PC-3 (cell line): ENCODE measurements at regions not wholly inside any gene's neighbourhood (a gene's known extent, or its start where the extent isn't known, plus 50 kb on each side); places are given as distances from the start of the nearest gene placed in this dataset.

Experiments used
- ATAC-seq: fragments of 200-7000 bp; cut with Tn5 transposase; 2 replicates; pipeline ENCODE4 v1.9.1; 2020; ENCODE audit warnings: mild to moderate bottlenecking, moderate library complexity
- BruUV-seq: library from RNA; stranded (reverse); fragments of 400-500 nt; replicated peaks from 2 replicates; lab custom pipeline; 2021; lab: Mats Ljungman, UMichigan
- CTCF ChIA-PET: fragments of 300-600 bp; sonication (Branson Sonifier 250); formaldehyde crosslinking; loops from one replicate; lab custom pipeline; 2022; ENCODE audit warnings: antibody characterized with exemption; lab: Charles Lee
- POLR2A ChIA-PET: fragments of 300-600 bp; sonication (Branson Sonifier 250); formaldehyde crosslinking; loops from one replicate; lab custom pipeline; 2022; ENCODE audit warnings: antibody characterized with exemption; ENCODE audit not compliant: unreplicated experiment; lab: Charles Lee
- DNase-seq: peaks from one replicate; pipeline ENCODE4 v3.0.0-alpha.2; 2015
- H2AFZ ChIP-seq: fragments of 300-600 bp; sonication (generic); 2 replicates; pipeline ENCODE4 v1.6.0; 2016; ENCODE audit warnings: antibody characterized with exemption, low read length
- H3F3A ChIP-seq: fragments of 300-600 bp; sonication (generic); one replicate; pipeline ENCODE4 v1.6.0; 2017; ENCODE audit warnings: antibody characterized with exemption, low read length, control low read depth, mild to moderate bottlenecking; ENCODE audit not compliant: unreplicated experiment
- H3K27ac ChIP-seq: fragments of 300-600 bp; sonication (generic); 2 replicates; pipeline ENCODE4 v1.5.1; 2016; ENCODE audit warnings: mild to moderate bottlenecking, low read length
- H3K27me3 ChIP-seq: fragments of 300-600 bp; sonication (generic); 2 replicates; pipeline ENCODE4 v1.6.1; 2016; ENCODE audit warnings: low read length, mixed read lengths
- H3K36me3 ChIP-seq: fragments of 300-600 bp; sonication (generic); 2 replicates; pipeline ENCODE4 v1.6.1; 2016; ENCODE audit warnings: low read depth, mixed run types, low read length, mixed read lengths
- H3K4me1 ChIP-seq: fragments of 300-600 bp; sonication (generic); 2 replicates; pipeline ENCODE4 v1.5.1; 2016; ENCODE audit warnings: low read length; ENCODE audit not compliant: insufficient read depth
- H3K4me2 ChIP-seq: fragments of 300-600 bp; sonication (generic); 2 replicates; pipeline ENCODE4 v1.6.0; 2016; ENCODE audit warnings: low read length
- H3K4me3 ChIP-seq: fragments of 300-600 bp; sonication (generic); 2 replicates; pipeline ENCODE4 v1.5.1; 2016; ENCODE audit warnings: mild to moderate bottlenecking, low read length, mixed read lengths
- H3K79me2 ChIP-seq: fragments of 300-600 bp; sonication (generic); 2 replicates; pipeline ENCODE4 v1.6.1; 2017; ENCODE audit warnings: low read length, mixed read lengths
- H3K9ac ChIP-seq: fragments of 300-600 bp; sonication (generic); 2 replicates; pipeline ENCODE4 v1.6.0; 2016; ENCODE audit warnings: mild to moderate bottlenecking, low read length
- H3K9me2 ChIP-seq: fragments of 300-600 bp; sonication (generic); replicated peaks from 2 replicates; pipeline ENCODE4 v1.6.1; 2016; ENCODE audit warnings: mixed run types, low read length, mixed read lengths
- H3K9me3 ChIP-seq: fragments of 300-600 bp; sonication (generic); 2 replicates; pipeline ENCODE4 v1.6.1; 2016; ENCODE audit warnings: low read length, mixed read lengths
- H4K20me1 ChIP-seq: fragments of 300-600 bp; sonication (generic); 2 replicates; pipeline ENCODE4 v1.6.1; 2016; ENCODE audit warnings: low read length, mixed read lengths
- EZH2 ChIP-seq: fragments of 300-600 bp; sonication (generic); IDR thresholded peaks from one replicate; pipeline ENCODE4 v1.6.1; 2017; ENCODE audit warnings: antibody characterized with exemption, mild to moderate bottlenecking, low read length; ENCODE audit not compliant: unreplicated experiment
- EZH2phosphoT487 ChIP-seq: fragments of 300-600 bp; sonication (generic); IDR thresholded peaks from 2 replicates; pipeline ENCODE4 v1.6.1; 2018; ENCODE audit warnings: mild to moderate bottlenecking, antibody characterized with exemption, low read length, borderline replicate concordance
- intact Hi-C: fragments of 100-400 bp; cut with micrococcal nuclease; formaldehyde crosslinking; loops from 2 replicates; pipeline ENCODE4 v1.9.0; 2023
- TF ChIP-seq, protein P1 (sequence below): fragments of 300-600 bp; sonication (generic); conservative IDR thresholded peaks from 2 replicates; pipeline ENCODE4 v1.5.1; 2017; ENCODE audit warnings: antibody characterized with exemption, low read depth, mild to moderate bottlenecking, low read length

DNA sequence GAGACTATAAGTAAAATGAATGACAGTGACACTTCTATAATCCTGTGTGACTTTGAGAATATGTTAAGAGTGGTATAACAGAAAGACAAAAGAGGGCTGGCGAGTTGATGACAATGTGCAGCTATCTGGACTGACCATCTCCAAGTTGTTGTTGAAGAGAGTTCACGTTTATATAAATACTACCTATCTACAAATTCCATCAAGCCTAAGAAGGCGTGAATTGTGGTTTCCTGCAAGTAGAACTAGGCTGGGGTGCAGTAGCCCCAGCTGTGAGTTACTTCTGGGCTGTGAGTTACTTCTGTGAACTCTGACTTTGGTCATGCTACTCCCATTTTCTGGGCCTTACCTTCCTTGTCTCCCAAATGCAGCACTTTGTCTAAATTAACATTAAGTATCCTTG is 561.0 kb downstream of the TBC1D4 start:
- Histone ChIP-seq H2AFZ (no peak overlapping the region), H3K27ac (no peak overlapping the region), H3K9ac (no peak overlapping the region), H3K9me3 (no peaks in the 10 kb centered on the region), H4K20me1 (no peaks in the 10 kb centered on the region), H3K79me2 (no peaks in the 10 kb centered on the region), H3F3A (no peaks in the 10 kb centered on the region), H3K4me2 (no peak overlapping the region), H3K27me3 (no peaks in the 10 kb centered on the region), H3K36me3 (no peaks in the 10 kb centered on the region), H3K4me3 (no peak overlapping the region), H3K4me1 (no peaks in the 10 kb centered on the region), H3K9me2 (no peaks in the 10 kb centered on the region)
- ChIA-PET POLR2A (no interaction called here), CTCF (no interaction called here)
- intact Hi-C loops, result no loop called here
- no TSS peak for BruUV-seq
- DNase-seq (no peak), ATAC-seq (no peak)
- TF ChIP-seq EZH2phosphoT487 (no peak), EZH2 (no peak)
- TF ChIP-seq, protein P1, sequence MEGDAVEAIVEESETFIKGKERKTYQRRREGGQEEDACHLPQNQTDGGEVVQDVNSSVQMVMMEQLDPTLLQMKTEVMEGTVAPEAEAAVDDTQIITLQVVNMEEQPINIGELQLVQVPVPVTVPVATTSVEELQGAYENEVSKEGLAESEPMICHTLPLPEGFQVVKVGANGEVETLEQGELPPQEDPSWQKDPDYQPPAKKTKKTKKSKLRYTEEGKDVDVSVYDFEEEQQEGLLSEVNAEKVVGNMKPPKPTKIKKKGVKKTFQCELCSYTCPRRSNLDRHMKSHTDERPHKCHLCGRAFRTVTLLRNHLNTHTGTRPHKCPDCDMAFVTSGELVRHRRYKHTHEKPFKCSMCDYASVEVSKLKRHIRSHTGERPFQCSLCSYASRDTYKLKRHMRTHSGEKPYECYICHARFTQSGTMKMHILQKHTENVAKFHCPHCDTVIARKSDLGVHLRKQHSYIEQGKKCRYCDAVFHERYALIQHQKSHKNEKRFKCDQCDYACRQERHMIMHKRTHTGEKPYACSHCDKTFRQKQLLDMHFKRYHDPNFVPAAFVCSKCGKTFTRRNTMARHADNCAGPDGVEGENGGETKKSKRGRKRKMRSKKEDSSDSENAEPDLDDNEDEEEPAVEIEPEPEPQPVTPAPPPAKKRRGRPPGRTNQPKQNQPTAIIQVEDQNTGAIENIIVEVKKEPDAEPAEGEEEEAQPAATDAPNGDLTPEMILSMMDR, result no peak

DNA sequence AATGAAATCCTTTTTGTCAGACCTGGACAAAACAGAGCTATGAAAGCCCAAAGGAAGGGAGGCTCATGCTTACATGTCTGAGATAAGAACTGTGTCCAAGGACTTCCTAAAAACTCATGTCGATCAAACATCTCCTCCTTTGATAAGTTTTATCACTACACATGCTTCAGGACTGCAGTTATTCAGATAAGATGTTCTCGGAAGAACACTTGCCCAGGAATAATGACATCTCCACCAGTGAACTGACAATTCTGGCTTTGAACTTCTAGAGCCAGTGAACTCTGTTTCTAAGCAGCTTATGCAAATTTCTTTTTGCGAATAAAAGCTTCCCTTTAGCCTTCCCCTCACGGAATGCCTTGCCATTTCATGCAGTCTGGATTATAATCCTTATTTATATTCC is 561.6 kb downstream of the TBC1D4 start:
- H3K9me2 ChIP-seq, result no peaks in the 10 kb centered on the region
- intact Hi-C loops, result no loop called here
- H3K36me3 ChIP-seq, result no peaks in the 10 kb centered on the region
- CTCF ChIA-PET, result no interaction called here
- H3K27ac ChIP-seq, result no peak overlapping the region
- H4K20me1 ChIP-seq, result no peaks in the 10 kb centered on the region
- H3K4me2 ChIP-seq, result no peak overlapping the region
- no peak overlapping the region for H3K4me3 ChIP-seq
- BruUV-seq, result no TSS peak
- ATAC-seq (no peak), DNase-seq (no peak)
- H3K9ac ChIP-seq, result no peak overlapping the region
- TF ChIP-seq, protein P1, result no peak
- H3K27me3 ChIP-seq, result no peaks in the 10 kb centered on the region
- H2AFZ ChIP-seq, result no peak overlapping the region
- no peaks in the 10 kb centered on the region for H3K4me1 ChIP-seq
- H3F3A ChIP-seq, result no peaks in the 10 kb centered on the region
- no peaks in the 10 kb centered on the region for H3K9me3 ChIP-seq
- H3K79me2 ChIP-seq, result no peaks in the 10 kb centered on the region
- POLR2A ChIA-PET, result no interaction called here

DNA sequence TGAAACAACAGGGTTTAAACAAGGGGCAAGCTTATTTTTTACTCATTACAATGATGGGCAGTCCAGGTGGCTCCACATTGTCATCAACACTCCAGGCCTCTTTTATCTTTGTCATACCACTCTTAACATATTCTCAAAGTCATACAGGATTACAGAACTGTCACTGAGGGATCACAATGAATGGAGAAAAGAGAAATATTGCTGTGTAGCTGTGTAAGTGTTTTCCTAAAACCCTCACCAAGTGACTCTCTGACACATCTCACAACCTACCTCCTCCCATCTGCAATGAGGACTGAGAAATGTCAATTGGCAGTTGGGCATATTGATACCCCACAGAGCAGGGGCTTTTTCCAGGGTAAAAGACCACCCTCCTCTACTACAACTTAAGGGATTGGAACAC is 562.1 kb downstream of the TBC1D4 start:
- no peak overlapping the region for H3K27ac ChIP-seq
- H4K20me1 ChIP-seq, result no peaks in the 10 kb centered on the region
- ChIA-PET POLR2A (no interaction called here), CTCF (no interaction called here)
- H3K4me3 ChIP-seq, result no peak overlapping the region
- H3K9me2 ChIP-seq, result no peaks in the 10 kb centered on the region
- no peak overlapping the region for H2AFZ ChIP-seq
- no peak overlapping the region for H3K4me2 ChIP-seq
- TF ChIP-seq EZH2phosphoT487, result no peak
- TF ChIP-seq, protein P1, result no peak
- TF ChIP-seq EZH2, result no peak
- no peaks in the 10 kb centered on the region for H3K27me3 ChIP-seq
- H3F3A ChIP-seq, result no peaks in the 10 kb centered on the region
- BruUV-seq, result no TSS peak
- no peaks in the 10 kb centered on the region for H3K79me2 ChIP-seq
- H3K9ac ChIP-seq, result no peak overlapping the region
- no peak for DNase-seq
- intact Hi-C loops, result no loop called here
- no peaks in the 10 kb centered on the region for H3K4me1 ChIP-seq
- no peaks in the 10 kb centered on the region for H3K36me3 ChIP-seq
- H3K9me3 ChIP-seq, result no peaks in the 10 kb centered on the region
- ATAC-seq, result no peak
